DOHH2 (cell line): ENCODE measurements at regions not wholly inside any gene's neighbourhood (a gene's known extent, or its start where the extent isn't known, plus 50 kb on each side); places are given as distances from the start of the nearest gene placed in this dataset.
"Not testable (repeated sequence)": the region's sequence is repeated elsewhere in the genome, so short reads cannot be mapped to it uniquely, and the experiment has no call there.

Experiments used
- H3F3A ChIP-seq: fragments of 200-600 bp; sonication (generic), shearing (Covaris generic); 2 replicates; pipeline ENCODE4 v1.6.0; 2016; ENCODE audit warnings: antibody characterized with exemption, mild to moderate bottlenecking; ENCODE audit not compliant: control insufficient read depth, insufficient read depth
- H3K27ac ChIP-seq: fragments of 200-600 bp; sonication (generic); 2 replicates; pipeline ENCODE4 v1.5.1; 2014; ENCODE audit warnings: low read depth, mild to moderate bottlenecking, low read length, moderate library complexity
- H3K27me3 ChIP-seq: fragments of 200-600 bp; sonication (generic); 2 replicates; pipeline ENCODE4 v1.6.1; 2014; ENCODE audit warnings: mild to moderate bottlenecking, low read length, mixed read lengths; ENCODE audit not compliant: control insufficient read depth
- H3K36me3 ChIP-seq: fragments of 200-600 bp; sonication (generic); 2 replicates; pipeline ENCODE4 v1.6.1; 2014; ENCODE audit warnings: mild to moderate bottlenecking, low read length, moderate library complexity, mixed read lengths; ENCODE audit not compliant: control insufficient read depth
- H3K4me1 ChIP-seq: fragments of 200-600 bp; sonication (generic); 2 replicates; pipeline ENCODE4 v1.6.1; 2014; ENCODE audit warnings: mild to moderate bottlenecking, low read length, mixed read lengths; ENCODE audit not compliant: control insufficient read depth
- H3K4me2 ChIP-seq: fragments of 200-600 bp; sonication (generic); 2 replicates; pipeline ENCODE4 v1.6.0; 2014; ENCODE audit warnings: mild to moderate bottlenecking, low read length, moderate library complexity
- H3K4me3 ChIP-seq: fragments of 200-600 bp; sonication (generic); 2 replicates; pipeline ENCODE4 v1.5.1; 2014; ENCODE audit warnings: mild to moderate bottlenecking, low read length, mixed read lengths
- H3K79me2 ChIP-seq: fragments of 200-600 bp; sonication (generic); 2 replicates; pipeline ENCODE4 v1.6.1; 2014; ENCODE audit warnings: mild to moderate bottlenecking, low read length, mixed read lengths; ENCODE audit not compliant: control insufficient read depth
- H3K9me2 ChIP-seq: fragments of 200-600 bp; sonication (generic); replicated peaks from 2 replicates; pipeline ENCODE4 v1.6.1; 2014; ENCODE audit warnings: mild to moderate bottlenecking, low read length, mixed read lengths; ENCODE audit not compliant: control insufficient read depth
- H3K9me3 ChIP-seq: fragments of 200-600 bp; sonication (generic); 2 replicates; pipeline ENCODE4 v1.6.1; 2014; ENCODE audit warnings: antibody characterized with exemption, low read length, mixed read lengths; ENCODE audit not compliant: control insufficient read depth, insufficient read depth
- H4K20me1 ChIP-seq: fragments of 200-600 bp; sonication (generic); 2 replicates; pipeline ENCODE4 v1.6.0; 2014; ENCODE audit warnings: low read depth, mild to moderate bottlenecking, antibody characterized with exemption, low read length, moderate library complexity; ENCODE audit not compliant: control insufficient read depth, insufficient read depth
- CTCF ChIP-seq: fragments of 200-600 bp; sonication (generic); IDR thresholded peaks from one replicate; pipeline ENCODE4 v1.5.1; 2014; ENCODE audit warnings: antibody characterized with exemption, mild to moderate bottlenecking, low read depth, low read length; ENCODE audit not compliant: poor library complexity, severe bottlenecking
- EZH2phosphoT487 ChIP-seq: fragments of 200-600 bp; sonication (generic); IDR thresholded peaks from 2 replicates; pipeline ENCODE4 v1.6.1; 2017; ENCODE audit warnings: borderline replicate concordance, mild to moderate bottlenecking, antibody characterized with exemption, low read length, moderate library complexity, mixed read lengths

- Histone ChIP-seq H4K20me1 (no peaks in the 10 kb centered on the region), H3K79me2 (no peaks in the 10 kb centered on the region), H3K4me1 (no peaks in the 10 kb centered on the region), H3K4me3 (no peak overlapping the region), H3F3A (no peaks in the 10 kb centered on the region), H3K27me3 (no peaks in the 10 kb centered on the region), H3K4me2 (no peak overlapping the region), H3K36me3 (no peaks in the 10 kb centered on the region), H3K9me2 (no peaks in the 10 kb centered on the region), H3K27ac (no peak overlapping the region), H3K9me3 (no peaks in the 10 kb centered on the region)
- TF ChIP-seq CTCF (no peak), EZH2phosphoT487 (no peak)
Measured at GRCh38 chr5:89534331-89534730, 651.3 kb upstream of the MEF2C start.

GRCh38 chr5:89524785-89525184 is 641.8 kb upstream of the MEF2C start:
- TF ChIP-seq CTCF (no peak), EZH2phosphoT487 (no peak)
- Histone ChIP-seq H3F3A (no peaks in the 10 kb centered on the region), H3K4me2 (no peak overlapping the region), H3K27ac (no peak overlapping the region), H3K4me3 (no peak overlapping the region), H3K9me3 (no peaks in the 10 kb centered on the region), H3K4me1 (no peaks in the 10 kb centered on the region), H3K9me2 (no peaks in the 10 kb centered on the region), H4K20me1 (no peaks in the 10 kb centered on the region), H3K36me3 (no peaks in the 10 kb centered on the region), H3K27me3 (no peaks in the 10 kb centered on the region), H3K79me2 (no peaks in the 10 kb centered on the region)

DNA sequence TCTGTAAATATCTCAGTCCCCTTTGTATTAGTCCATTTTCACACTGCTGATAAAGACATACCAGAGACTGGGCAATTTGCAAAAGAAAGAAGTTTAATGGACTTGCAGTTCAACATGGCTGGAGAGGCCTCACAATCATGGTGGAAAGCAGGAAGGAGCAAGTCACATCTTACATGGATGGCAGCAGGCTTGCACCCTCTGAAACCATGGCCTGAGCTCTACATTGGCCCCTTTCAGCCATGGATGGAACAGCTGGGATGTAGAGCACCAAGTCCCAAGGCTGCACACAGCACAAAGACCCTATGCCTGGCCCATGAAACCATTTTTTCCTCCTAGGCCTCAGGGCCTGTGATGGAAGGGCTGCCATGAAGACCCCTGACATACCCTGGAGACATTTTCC is 640.9 kb upstream of the MEF2C start:
- H3K4me1 ChIP-seq, H3K27me3 ChIP-seq, H3K4me3 ChIP-seq, H3K9me3 ChIP-seq, H3K4me2 ChIP-seq, H3K27ac ChIP-seq, H3K9me2 ChIP-seq, H3F3A ChIP-seq, H3K79me2 ChIP-seq, H4K20me1 ChIP-seq, H3K36me3 ChIP-seq: not testable (repeated sequence)

DNA sequence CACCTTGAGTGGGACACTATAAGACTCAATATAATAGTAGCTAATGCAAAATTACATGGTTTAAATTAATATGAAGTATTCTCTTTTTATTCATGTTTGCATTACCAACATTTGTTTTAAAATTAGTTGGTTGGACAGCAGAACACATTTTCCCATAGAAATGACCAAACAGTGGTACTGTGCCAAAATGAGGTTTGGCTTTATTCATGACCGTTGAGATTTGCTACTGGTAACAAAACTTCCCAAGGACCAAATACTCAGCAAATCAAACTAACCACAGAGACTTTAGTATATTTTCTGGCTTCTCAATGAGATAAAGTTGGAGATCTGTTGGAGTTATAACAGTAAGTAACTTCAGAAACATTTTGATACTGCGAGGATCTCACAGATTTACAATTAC is 637.8 kb upstream of the MEF2C start:
- H3K9me2 ChIP-seq = no peaks in the 10 kb centered on the region
- H3K4me1 ChIP-seq = no peaks in the 10 kb centered on the region
- H3K27ac ChIP-seq = no peak overlapping the region
- H3F3A ChIP-seq = no peaks in the 10 kb centered on the region
- H3K79me2 ChIP-seq = no peaks in the 10 kb centered on the region
- H3K4me2 ChIP-seq = no peak overlapping the region
- H3K9me3 ChIP-seq = no peaks in the 10 kb centered on the region
- no peaks in the 10 kb centered on the region for H4K20me1 ChIP-seq
- no peaks in the 10 kb centered on the region for H3K36me3 ChIP-seq
- TF ChIP-seq EZH2phosphoT487 (no peak), CTCF (no peak)
- H3K27me3 ChIP-seq = no peaks in the 10 kb centered on the region
- H3K4me3 ChIP-seq = no peak overlapping the region
